ENCODE measurements at regions not wholly inside any gene's neighbourhood (a gene's known extent, or its start where the extent isn't known, plus 50 kb on each side); places are given as distances from the start of the nearest gene placed in this dataset.

GRCh38 chr3:76111808-76112207 lies 326.5 kb upstream of the ZNF717 start:
- H3K79me2 ChIP-seq (ENCODE audit: low read depth), result no peaks in the 10 kb centered on the region
- ChIA-PET CTCF (no interaction called here), POLR2A (ENCODE audit: unreplicated experiment) (no interaction called here)
- H3F3A ChIP-seq (ENCODE audit: insufficient read depth, low read depth), result no peaks in the 10 kb centered on the region
- no peak for DNase-seq
- no peaks in the 10 kb centered on the region for H3K36me3 ChIP-seq (ENCODE audit: low read depth)
- H2AFZ ChIP-seq, result no peak overlapping the region
- no peaks in the 10 kb centered on the region for H3K9me3 ChIP-seq (ENCODE audit: insufficient read depth, low read depth)
- H3K27me3 ChIP-seq (ENCODE audit: insufficient read depth, low read depth), result no peaks in the 10 kb centered on the region
- no TSS peak for BruUV-seq (replicated peaks)
- no peaks in the 10 kb centered on the region for H4K20me1 ChIP-seq (ENCODE audit: insufficient read depth)
- TF ChIP-seq CTCF (conservative IDR thresholded peaks at IDR 0.05), result no peak
- TF ChIP-seq EZH2 (IDR thresholded peaks at IDR 0.05; ENCODE audit: low read depth), result no peak
- no peaks in the 10 kb centered on the region for H3K9me2 ChIP-seq (ENCODE audit: insufficient read depth)
- no peak overlapping the region for H3K4me2 ChIP-seq
- H3K27ac ChIP-seq, result no peak overlapping the region
- H3K4me1 ChIP-seq (replicated peaks; ENCODE audit: insufficient read depth), result no peaks in the 10 kb centered on the region
- intact Hi-C loops (cut with micrococcal nuclease; ENCODE audit: unreplicated experiment), result no loop called here
- no peak overlapping the region for H3K4me3 ChIP-seq

DNA sequence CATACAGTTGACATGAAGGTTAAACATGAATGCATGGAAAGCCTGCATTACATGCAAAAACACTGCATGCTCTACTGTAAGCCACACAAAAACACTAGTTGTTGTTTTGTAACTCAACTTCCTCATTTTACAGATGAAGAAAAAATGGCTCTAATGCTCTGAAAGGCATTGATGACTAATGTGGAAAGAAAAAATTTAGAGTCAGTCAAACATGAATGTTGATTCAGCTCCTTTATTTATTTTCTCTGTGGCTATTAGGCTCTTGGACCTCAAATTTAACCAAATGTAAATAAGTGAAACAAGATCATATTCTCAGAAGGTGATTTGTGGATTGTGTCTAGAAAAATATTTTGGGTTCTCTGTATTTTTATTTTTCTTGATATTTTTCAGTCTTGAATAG lies 336.7 kb upstream of the ZNF717 start:
- H2AFZ ChIP-seq, result no peak overlapping the region
- H3F3A ChIP-seq (ENCODE audit: insufficient read depth, low read depth), result no peaks in the 10 kb centered on the region
- H3K36me3 ChIP-seq (ENCODE audit: low read depth), result no peaks in the 10 kb centered on the region
- H3K27ac ChIP-seq, result no peak overlapping the region
- H3K4me2 ChIP-seq, result no peak overlapping the region
- DNase-seq, result no peak
- H3K4me1 ChIP-seq (replicated peaks; ENCODE audit: insufficient read depth), result no peaks in the 10 kb centered on the region
- no peaks in the 10 kb centered on the region for H3K9me3 ChIP-seq (ENCODE audit: insufficient read depth, low read depth)
- intact Hi-C loops (cut with micrococcal nuclease; ENCODE audit: unreplicated experiment), result no loop called here
- ChIA-PET POLR2A (ENCODE audit: unreplicated experiment) (no interaction called here), CTCF (no interaction called here)
- H3K27me3 ChIP-seq (ENCODE audit: insufficient read depth, low read depth), result no peaks in the 10 kb centered on the region
- H3K9me2 ChIP-seq (ENCODE audit: insufficient read depth), result no peaks in the 10 kb centered on the region
- H3K4me3 ChIP-seq, result no peak overlapping the region
- H3K79me2 ChIP-seq (ENCODE audit: low read depth), result no peaks in the 10 kb centered on the region
- BruUV-seq (replicated peaks), result no TSS peak
- TF ChIP-seq CTCF (conservative IDR thresholded peaks at IDR 0.05) (no peak), EZH2 (IDR thresholded peaks at IDR 0.05; ENCODE audit: low read depth) (no peak)
- no peaks in the 10 kb centered on the region for H4K20me1 ChIP-seq (ENCODE audit: insufficient read depth)

DNA sequence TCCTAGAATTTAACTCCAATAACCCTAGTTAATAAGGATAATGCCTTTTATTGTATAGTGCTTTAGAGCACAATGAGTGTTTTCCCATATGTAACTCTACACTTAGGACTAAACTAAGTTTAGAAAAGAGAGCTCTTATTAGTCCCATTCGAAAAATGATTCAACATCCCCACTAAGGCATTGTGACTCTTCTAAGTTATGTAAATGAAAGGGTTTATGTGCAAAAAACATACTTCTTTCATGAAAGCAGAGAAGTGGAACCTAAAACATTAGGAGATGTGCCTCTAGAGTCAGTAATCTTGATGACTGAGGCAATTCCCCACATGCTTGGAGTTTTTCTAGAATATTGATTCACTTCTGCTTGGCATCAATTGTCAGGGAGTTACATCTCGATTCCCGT lies 344.1 kb upstream of the ZNF717 start:
- ChIA-PET CTCF (no interaction called here), POLR2A (ENCODE audit: unreplicated experiment) (no interaction called here)
- H3F3A ChIP-seq (ENCODE audit: insufficient read depth, low read depth), result no peaks in the 10 kb centered on the region
- TF ChIP-seq EZH2 (IDR thresholded peaks at IDR 0.05; ENCODE audit: low read depth), result no peak
- TF ChIP-seq CTCF (conservative IDR thresholded peaks at IDR 0.05), result no peak
- intact Hi-C loops (cut with micrococcal nuclease; ENCODE audit: unreplicated experiment), result no loop called here
- BruUV-seq (replicated peaks), result no TSS peak
- no peaks in the 10 kb centered on the region for H3K4me1 ChIP-seq (replicated peaks; ENCODE audit: insufficient read depth)
- H3K27me3 ChIP-seq (ENCODE audit: insufficient read depth, low read depth), result no peaks in the 10 kb centered on the region
- H3K4me2 ChIP-seq, result no peak overlapping the region
- no peak overlapping the region for H3K27ac ChIP-seq
- no peak overlapping the region for H3K4me3 ChIP-seq
- H2AFZ ChIP-seq, result no peak overlapping the region
- no peaks in the 10 kb centered on the region for H3K79me2 ChIP-seq (ENCODE audit: low read depth)
- no peaks in the 10 kb centered on the region for H3K36me3 ChIP-seq (ENCODE audit: low read depth)
- no peaks in the 10 kb centered on the region for H3K9me3 ChIP-seq (ENCODE audit: insufficient read depth, low read depth)
- no peaks in the 10 kb centered on the region for H3K9me2 ChIP-seq (ENCODE audit: insufficient read depth)
- no peaks in the 10 kb centered on the region for H4K20me1 ChIP-seq (ENCODE audit: insufficient read depth)
- no peak for DNase-seq

Data from PC-9 (cell line).